ENCODE measurements at regions not wholly inside any gene's neighbourhood (a gene's known extent, or its start where the extent isn't known, plus 50 kb on each side); places are given as distances from the start of the nearest gene placed in this dataset.
"Not testable (repeated sequence)": the region's sequence is repeated elsewhere in the genome, so short reads cannot be mapped to it uniquely, and the experiment has no call there.

GRCh38 chr9:40097992-40098391 is 742.5 kb downstream of the SPATA31A1 start:
- TF ChIP-seq CTCF (IDR thresholded peaks at IDR 0.05; ENCODE audit: borderline replicate concordance, extremely low read depth, low read length, poor library complexity, severe bottlenecking); EZH2 (IDR thresholded peaks at IDR 0.05; ENCODE audit: borderline replicate concordance, low read depth, low read length, severe bottlenecking): not testable (repeated sequence)
